ENCODE measurements at regions not wholly inside any gene's neighbourhood (a gene's known extent, or its start where the extent isn't known, plus 50 kb on each side); places are given as distances from the start of the nearest gene placed in this dataset.
"Not testable (repeated sequence)": the region's sequence is repeated elsewhere in the genome, so short reads cannot be mapped to it uniquely, and the experiment has no call there.

GRCh38 chr2:31813016-31813415 lies 197.8 kb downstream of the MEMO1 start:
- no peak for DNase-seq

DNA sequence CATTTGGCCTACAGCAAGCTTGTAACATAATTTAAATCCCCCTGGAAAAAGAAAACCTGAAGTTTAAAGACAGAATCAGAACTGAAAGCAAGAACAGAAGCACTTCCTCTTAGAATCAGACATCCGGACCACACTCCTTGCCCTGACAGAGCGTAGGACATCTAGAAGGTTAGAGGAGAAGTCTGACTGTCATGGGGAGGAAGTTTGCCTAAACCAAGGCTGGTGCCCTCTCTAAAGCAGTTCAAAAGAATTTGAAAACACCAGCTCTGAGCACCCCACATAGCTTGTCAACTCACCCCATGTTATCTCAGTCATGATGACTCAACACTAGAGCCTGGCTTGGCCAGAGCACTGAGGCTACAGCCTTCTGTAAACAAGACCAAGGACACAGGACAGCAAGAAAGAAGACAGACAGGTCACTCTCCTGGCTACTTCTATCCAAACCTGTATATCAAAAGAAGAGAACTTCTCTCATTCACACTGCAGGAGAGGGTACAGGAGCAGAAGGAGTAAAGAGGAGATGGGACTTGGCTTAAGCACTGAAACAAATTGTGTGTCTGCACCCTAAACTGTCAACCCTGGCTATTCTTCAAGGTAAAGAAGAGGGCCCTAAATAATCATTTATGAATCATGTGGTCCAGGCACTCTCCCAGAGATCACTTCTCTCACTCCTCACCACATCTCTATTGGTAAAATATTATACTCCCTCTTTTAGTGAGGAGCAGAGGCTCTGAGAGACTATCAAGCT lies 198.6 kb downstream of the MEMO1 start:
- no peak for DNase-seq

DNA sequence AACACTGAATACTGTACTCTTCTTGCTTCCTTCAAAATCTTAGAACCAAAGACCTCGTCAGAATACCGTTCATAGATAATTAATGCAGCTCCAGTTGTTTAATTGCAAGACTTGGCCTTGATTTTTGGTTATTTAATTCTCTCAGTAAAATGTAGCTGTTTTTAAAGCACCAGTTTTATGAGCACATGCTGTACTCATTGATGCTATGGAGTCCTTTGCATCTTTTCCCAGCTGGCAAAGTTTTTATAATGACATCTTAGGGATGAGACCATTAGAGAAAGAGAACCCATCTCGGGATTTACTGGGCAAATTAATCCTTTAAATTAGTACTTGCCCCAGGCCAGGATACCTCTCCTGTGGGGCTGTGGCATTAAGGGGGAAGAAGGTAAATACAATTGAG lies 199.3 kb downstream of the MEMO1 start:
- no peak for DNase-seq

DNA sequence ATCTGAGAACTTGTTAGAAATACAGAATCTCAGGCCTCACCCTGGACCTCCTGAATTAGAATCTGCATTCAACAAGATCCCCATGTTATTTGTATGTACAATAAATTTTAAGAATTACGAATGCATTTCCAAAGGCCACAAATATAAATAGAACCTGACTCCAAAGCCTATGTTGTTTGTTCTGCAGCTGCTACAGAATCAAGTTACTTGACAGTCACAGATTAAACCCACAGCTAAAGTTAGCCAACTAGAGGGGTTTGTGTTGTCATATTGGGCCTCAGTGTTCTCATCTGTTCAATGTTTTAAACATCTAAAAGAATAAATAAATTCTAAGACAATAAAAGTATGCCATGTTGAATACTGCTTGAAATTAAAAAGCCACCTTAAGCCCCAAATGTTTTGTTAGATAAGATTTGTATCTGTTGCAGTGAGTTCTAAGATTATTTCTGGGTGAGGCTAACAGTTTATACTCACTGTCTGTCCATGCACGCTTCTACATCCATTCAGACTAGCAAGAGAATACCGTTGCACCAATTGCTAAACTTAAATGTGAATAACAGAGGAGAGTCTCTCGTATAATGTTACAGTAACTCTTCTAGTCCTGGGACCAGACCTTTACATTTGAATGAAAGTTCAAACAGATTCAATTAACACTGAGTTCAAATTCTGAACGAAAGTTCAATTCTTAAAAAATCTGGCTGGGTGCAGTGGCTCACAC lies 200.4 kb downstream of the MEMO1 start:
- DNase-seq, result no peak

DNA sequence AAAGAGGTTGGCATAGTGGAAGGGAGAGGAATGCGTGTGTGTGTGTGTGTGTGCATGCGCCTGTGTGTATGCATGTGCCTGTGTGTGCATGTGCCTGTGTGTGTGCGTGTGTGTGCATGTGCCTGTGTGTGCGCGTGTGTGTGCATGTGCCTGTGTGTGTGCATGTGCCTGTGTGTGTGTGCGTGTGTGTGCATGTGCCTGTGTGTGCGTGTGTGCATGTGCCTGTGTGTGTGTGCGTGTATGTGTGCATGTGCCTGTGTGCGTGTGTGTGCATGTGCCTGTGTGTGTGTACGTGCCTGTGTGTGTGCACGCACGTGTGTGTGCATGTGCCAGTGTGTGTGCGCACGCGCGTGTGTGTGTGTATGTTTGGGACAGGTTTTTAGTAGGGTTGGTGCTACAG lies 205.1 kb downstream of the MEMO1 start:
- no peak for DNase-seq

GRCh38 chr2:31803481-31804153 lies 207.2 kb downstream of the MEMO1 start:
- DNase-seq, result not testable (repeated sequence)

DNA sequence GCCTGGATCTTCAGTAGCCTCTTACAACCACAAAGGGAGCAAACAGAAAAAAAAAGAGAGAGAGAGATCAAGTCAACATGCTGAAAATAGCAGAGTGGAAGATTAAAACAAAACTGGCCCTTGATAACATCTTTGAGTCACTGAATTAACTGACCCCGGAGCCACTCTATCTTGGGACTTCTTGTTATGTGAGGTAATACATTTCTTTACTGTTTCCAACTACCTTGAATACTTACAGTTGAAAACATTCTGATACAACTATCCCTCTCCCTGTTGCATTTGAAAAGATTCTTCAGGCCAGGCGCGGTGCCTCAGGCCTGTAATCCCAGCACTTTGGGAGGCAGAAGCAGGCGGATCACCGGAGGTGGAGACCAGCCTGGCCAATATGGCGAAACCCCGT lies 208.1 kb downstream of the MEMO1 start:
- no peak for DNase-seq

- DNase-seq, result not testable (repeated sequence)
Observed at GRCh38 chr2:31799282-31799681, 211.5 kb downstream of the MEMO1 start.

DNA sequence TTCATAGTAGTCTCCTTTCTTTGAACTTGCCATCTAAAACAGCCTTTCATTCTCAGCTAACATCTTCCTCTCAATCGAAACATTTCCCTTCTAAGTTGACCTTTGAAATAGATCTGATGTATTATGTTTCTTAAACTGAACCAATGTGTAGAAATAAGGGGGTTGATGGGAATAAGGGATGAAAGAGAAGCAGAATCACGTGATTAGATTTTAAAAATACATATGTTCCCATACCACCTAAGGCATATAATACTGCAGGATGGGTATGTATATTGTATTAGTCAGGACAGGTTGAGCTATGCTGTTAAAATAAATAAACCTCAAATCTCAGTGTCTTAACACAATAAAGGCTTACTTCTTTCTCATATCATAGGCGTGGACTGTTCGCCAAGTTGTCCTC lies 207.5 kb upstream of the SRD5A2 start:
- DNase-seq, result no peak

DNA sequence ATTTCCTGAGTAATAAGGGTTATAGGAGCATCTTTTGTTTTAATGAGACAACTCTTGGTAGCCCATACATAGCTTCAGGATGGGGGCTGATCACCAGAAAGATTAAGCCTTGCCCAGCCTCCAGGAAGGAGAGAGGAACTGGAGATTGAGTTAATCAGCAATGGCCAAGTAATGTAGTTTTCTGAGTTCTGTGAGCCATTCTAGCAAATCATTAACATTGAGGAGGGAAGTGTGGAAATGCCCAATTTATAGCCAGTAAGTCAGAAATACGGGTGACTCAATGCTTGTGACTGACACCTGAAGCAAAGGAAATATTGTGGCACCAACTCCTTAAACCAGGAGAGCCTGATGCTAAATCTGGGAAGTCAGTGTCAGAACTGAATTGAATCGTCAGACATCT lies 205.1 kb upstream of the SRD5A2 start:
- DNase-seq, result no peak

DNA sequence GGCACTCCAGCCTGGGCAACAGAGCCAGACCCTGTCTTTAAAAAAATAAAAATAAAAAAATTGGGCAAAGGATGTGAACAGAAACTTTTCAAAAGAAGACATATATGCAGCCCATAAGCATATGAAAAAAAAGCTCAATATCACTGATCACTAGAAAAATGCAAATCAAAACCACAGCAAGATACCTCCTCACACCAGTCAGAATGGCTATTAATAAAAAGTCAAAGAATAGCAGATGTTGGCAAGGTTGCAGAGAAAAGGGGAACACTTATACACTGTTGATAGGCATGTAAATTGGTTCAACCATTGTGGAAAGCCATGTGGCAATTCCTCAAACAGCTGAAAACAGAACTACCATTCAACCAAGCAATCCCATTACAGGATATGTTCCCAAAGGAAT lies 204.1 kb upstream of the SRD5A2 start:
- DNase-seq, result no peak

DNA sequence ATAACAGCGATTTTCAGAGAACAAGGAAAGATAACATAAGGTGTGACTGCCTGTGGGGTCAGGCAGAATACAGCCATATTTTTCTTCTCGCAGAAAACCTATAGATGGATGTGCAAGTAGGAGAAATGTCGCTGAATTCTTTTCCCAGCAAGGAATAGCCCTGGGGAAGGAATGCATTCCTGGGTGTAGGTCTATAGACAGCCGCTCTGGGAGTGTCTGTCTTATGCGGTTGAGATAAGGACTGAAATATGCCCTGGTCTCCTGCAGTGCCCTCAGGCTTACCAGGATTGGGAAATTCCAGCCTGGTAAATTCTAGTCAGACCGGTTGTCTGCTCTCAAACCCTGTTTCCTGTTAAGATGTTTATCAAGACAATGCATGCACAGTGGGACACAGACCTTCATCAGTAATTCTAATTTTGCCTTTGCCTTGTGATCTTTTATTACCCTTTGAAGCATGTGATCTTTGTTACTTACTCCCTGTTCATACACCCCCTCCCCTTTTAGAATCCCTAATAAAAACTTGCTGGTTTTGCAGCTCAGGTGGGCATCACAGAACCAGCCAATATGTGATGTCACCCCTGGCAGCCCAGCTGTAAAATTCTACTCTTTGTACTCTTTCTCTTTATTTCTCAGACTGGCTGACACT lies 202.8 kb upstream of the SRD5A2 start:
- DNase-seq, result not testable (repeated sequence)

GRCh38 chr2:31778153-31778552 lies 197.4 kb upstream of the SRD5A2 start:
- no peak for DNase-seq

DNA sequence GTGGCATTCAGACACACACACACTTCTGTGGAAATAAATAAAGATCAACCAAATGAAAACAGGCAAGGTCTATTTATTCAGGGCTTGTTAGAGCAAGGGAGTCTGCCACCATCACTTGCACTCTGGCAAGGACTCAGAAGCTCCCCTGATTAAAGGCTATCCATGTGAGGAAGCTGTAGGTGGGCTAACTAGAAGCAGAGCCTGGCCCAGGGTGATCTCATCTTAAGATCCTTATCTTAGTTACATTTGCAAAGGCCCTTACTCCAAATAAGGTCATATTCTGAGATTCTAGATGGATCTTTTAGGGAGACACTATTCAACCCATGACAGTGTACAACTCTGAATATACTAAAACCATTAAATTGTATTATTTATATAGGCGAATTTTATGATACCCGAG lies 190.0 kb upstream of the SRD5A2 start:
- DNase-seq, result no peak

- DNase-seq, result no peak
Observed at GRCh38 chr2:31765078-31765945, 184.6 kb upstream of the SRD5A2 start.

GRCh38 chr2:31764169-31764568 lies 183.4 kb upstream of the SRD5A2 start:
- DNase-seq, result no peak

GRCh38 chr2:31762085-31762484 lies 181.3 kb upstream of the SRD5A2 start:
- peak in 1 of 2 experiments; percentile 4 for DNase-seq

GRCh38 chr2:31757351-31757750 lies 176.6 kb upstream of the SRD5A2 start:
- DNase-seq, result not testable (repeated sequence)

DNA sequence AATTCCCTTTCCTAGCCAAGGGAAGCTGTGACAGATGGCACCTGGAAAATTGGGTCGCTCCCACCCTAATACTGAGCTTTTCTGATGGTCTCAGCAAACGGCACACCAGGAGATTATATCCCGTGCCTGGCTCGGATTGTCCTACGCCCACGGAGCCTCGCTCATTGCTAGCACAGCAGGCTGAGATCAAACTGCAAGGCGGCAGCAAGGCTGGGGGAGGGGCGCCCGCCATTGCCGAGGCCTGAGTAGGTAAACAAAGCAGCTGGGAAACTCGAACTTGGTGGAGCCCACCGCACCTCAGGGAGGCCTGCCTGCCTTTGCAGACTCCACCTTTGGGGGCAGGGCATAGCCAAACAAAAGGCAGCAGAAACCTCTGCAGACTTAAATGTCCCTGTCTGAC lies 168.0 kb upstream of the SRD5A2 start:
- not testable (repeated sequence) for DNase-seq

DNA sequence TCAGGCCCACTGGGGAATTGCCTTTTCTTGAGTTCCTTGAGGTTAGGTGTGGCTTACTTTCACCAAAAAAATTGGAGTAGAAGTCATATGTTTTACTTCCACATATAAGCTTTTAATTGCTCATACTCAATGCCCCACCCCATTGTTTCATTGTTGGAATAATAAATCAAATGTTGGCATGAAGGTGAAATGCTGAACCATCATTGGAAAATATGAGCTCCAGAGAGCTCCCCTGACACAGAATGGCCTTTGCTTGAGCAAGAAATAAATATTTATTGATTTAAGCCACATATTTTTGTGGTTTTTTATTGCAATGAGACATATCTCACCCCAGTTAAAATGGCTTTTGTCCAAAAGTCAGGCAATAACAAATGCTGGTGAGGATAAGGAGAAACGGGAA lies 167.3 kb upstream of the SRD5A2 start:
- DNase-seq, result no peak

- DNase-seq, result no peak
Observed at GRCh38 chr2:31739161-31739560, 158.4 kb upstream of the SRD5A2 start.

- no peak for DNase-seq
Observed at GRCh38 chr2:31736695-31737454, 156.1 kb upstream of the SRD5A2 start.
